HG02885 (cell line): ENCODE measurements at regions not wholly inside any gene's neighbourhood (a gene's known extent, or its start where the extent isn't known, plus 50 kb on each side); places are given as distances from the start of the nearest gene placed in this dataset.

ENCODE experiments used
- ATAC-seq: cut with Tn5 transposase; IDR thresholded peaks from one replicate; pipeline ENCODE4 v1.9.1; 2021; ENCODE audit warnings: mild to moderate bottlenecking; ENCODE audit not compliant: unreplicated experiment, poor library complexity

- ATAC-seq = no peak
Observed at GRCh38 chr2:195425328-195425727, 231.7 kb upstream of the SLC39A10 start.

GRCh38 chr2:195419033-195419432 is 238.0 kb upstream of the SLC39A10 start:
- ATAC-seq = no peak

GRCh38 chr2:195414537-195415100 is 242.4 kb upstream of the SLC39A10 start:
- no peak for ATAC-seq

- ATAC-seq = no peak
Observed at GRCh38 chr2:195413944-195414343, 243.1 kb upstream of the SLC39A10 start.

GRCh38 chr2:195413422-195413821 is 243.6 kb upstream of the SLC39A10 start:
- no peak for ATAC-seq

- ATAC-seq = no peak
Observed at GRCh38 chr2:195411219-195411687, 245.8 kb upstream of the SLC39A10 start.

- peak; percentile 65 for ATAC-seq
Observed at GRCh38 chr2:195410074-195410671, 246.9 kb upstream of the SLC39A10 start.

- ATAC-seq = no peak
Observed at GRCh38 chr2:195408811-195409210, 248.2 kb upstream of the SLC39A10 start.

- ATAC-seq = no peak
Observed at GRCh38 chr2:195408196-195408595, 248.8 kb upstream of the SLC39A10 start.

GRCh38 chr2:195407783-195408182 is 249.2 kb upstream of the SLC39A10 start:
- no peak for ATAC-seq

GRCh38 chr2:195406886-195407603 is 250.0 kb upstream of the SLC39A10 start:
- no peak for ATAC-seq

- ATAC-seq = no peak
Observed at GRCh38 chr2:195404651-195405050, 252.4 kb upstream of the SLC39A10 start.

- ATAC-seq = no peak
Observed at GRCh38 chr2:195396479-195396878, 260.5 kb upstream of the SLC39A10 start.

- ATAC-seq = no peak
Observed at GRCh38 chr2:195395362-195395761, 261.7 kb upstream of the SLC39A10 start.

GRCh38 chr2:195392446-195393336 is 264.3 kb upstream of the SLC39A10 start:
- no peak for ATAC-seq

GRCh38 chr2:195390686-195391321 is 266.2 kb upstream of the SLC39A10 start:
- ATAC-seq = no peak

GRCh38 chr2:195388028-195388427 is 269.0 kb upstream of the SLC39A10 start:
- no peak for ATAC-seq

GRCh38 chr2:195382186-195382585 is 274.8 kb upstream of the SLC39A10 start:
- ATAC-seq = no peak

- no peak for ATAC-seq
Observed at GRCh38 chr2:195370167-195370943, 286.7 kb upstream of the SLC39A10 start.
